ENCODE measurements at regions not wholly inside any gene's neighbourhood (a gene's known extent, or its start where the extent isn't known, plus 50 kb on each side); places are given as distances from the start of the nearest gene placed in this dataset.
A peak's percentile ranks its signal among the peaks of the same experiment; 100 is the strongest.

DNA sequence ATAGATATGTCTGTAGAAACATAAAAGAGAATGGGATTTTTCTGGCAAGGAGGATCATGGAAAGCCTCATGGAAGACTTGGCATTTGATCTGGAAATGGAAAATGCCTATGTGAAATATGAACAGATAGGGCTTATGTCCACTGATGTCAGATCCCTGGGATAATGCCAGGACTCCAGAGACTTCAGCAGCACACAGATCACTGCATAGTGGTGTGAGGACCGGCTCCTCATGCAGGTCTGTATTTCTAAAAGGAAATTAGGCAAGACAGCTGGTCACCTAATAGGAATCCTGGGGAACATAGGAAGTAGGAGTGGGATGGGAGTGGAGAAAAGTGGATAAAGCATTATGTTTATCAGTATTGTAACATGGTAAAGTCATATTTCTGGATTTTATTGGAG lies 56.8 kb upstream of the IPO9 start:
- Mint-ChIP-seq H3K27ac (ENCODE audit: unreplicated experiment) (peak overlapping the region; percentile 20), H3K27me3 (ENCODE audit: unreplicated experiment) (peaks cover 1% of the 10 kb centered on the region), H3K36me3 (ENCODE audit: unreplicated experiment) (no peaks in the 10 kb centered on the region), H3K9me3 (ENCODE audit: unreplicated experiment) (peaks cover 4% of the 10 kb centered on the region), H3K4me1 (ENCODE audit: low read depth, unreplicated experiment) (peaks cover 10% of the 10 kb centered on the region), H3K4me3 (ENCODE audit: unreplicated experiment) (no peak overlapping the region)
- DNase-seq, result no peak
- TF ChIP-seq, protein P1, sequence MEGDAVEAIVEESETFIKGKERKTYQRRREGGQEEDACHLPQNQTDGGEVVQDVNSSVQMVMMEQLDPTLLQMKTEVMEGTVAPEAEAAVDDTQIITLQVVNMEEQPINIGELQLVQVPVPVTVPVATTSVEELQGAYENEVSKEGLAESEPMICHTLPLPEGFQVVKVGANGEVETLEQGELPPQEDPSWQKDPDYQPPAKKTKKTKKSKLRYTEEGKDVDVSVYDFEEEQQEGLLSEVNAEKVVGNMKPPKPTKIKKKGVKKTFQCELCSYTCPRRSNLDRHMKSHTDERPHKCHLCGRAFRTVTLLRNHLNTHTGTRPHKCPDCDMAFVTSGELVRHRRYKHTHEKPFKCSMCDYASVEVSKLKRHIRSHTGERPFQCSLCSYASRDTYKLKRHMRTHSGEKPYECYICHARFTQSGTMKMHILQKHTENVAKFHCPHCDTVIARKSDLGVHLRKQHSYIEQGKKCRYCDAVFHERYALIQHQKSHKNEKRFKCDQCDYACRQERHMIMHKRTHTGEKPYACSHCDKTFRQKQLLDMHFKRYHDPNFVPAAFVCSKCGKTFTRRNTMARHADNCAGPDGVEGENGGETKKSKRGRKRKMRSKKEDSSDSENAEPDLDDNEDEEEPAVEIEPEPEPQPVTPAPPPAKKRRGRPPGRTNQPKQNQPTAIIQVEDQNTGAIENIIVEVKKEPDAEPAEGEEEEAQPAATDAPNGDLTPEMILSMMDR (IDR thresholded peaks at IDR 0.05; ENCODE audit: partially characterized antibody, unreplicated experiment), result no peak

DNA sequence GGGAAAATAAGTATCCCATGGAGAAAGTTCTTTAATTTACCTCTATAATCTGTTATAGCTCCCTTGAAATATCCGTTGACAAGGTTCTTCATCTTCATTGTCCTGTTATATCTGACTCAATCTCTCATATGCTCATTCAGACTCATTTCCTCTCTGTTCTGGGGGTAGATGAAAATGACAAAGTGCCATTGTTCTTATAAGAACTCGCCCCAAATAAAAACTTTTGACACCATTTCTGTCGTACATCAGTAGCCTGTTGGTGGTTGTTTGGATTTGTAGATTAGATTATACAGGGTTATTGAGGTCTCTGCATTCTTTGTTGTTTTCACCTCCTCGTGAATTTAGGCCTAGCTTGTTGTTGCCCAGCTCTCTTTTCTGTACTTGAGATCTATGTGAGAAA lies 55.2 kb upstream of the IPO9 start:
- Mint-ChIP-seq H3K27me3 (ENCODE audit: unreplicated experiment) (peaks cover 1% of the 10 kb centered on the region), H3K27ac (ENCODE audit: unreplicated experiment) (no peak overlapping the region), H3K9me3 (ENCODE audit: unreplicated experiment) (peaks cover 4% of the 10 kb centered on the region), H3K36me3 (ENCODE audit: unreplicated experiment) (no peaks in the 10 kb centered on the region), H3K4me1 (ENCODE audit: low read depth, unreplicated experiment) (peaks cover 10% of the 10 kb centered on the region), H3K4me3 (ENCODE audit: unreplicated experiment) (no peak overlapping the region)
- TF ChIP-seq, protein P1 (IDR thresholded peaks at IDR 0.05; ENCODE audit: partially characterized antibody, unreplicated experiment), result no peak
- DNase-seq, result no peak

DNA sequence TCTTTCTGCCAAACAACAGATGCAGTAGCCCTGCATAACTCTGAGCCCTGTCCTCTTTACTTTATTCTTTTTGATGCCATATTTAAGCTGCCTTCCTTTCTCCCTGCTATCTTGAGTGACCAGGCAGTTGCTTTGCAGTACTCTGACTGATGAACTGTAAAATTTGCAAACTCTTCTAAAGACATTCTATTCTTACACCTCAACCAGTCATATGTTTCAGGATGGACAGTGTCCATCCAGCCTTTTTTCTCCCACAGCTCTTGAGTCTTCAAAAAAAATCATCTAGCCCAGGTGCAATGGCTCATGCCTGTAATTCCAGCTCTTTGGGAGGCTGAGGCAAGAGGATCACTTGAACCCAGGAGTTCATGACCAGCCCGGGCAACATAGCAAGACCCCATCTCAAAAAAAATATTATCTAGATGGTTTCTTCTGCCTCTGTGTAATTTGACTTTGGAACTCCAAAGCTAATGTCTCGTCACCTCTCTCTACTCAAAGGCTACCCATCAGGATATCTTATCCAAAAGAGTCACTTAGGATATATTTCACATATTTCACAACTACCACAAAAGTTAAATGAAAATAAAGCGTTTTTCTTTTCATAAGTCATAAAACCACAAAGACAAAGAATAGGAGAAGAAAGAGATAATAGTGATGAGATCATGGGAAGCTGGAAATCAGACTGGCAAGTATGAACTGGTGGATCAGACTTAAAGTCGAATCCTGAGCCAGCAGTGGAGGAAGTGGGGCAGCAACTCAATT lies 54.6 kb upstream of the IPO9 start:
- Mint-ChIP-seq H3K4me1 (ENCODE audit: low read depth, unreplicated experiment) (peaks cover 10% of the 10 kb centered on the region), H3K9me3 (ENCODE audit: unreplicated experiment) (peaks cover 4% of the 10 kb centered on the region), H3K27me3 (ENCODE audit: unreplicated experiment) (peaks cover 1% of the 10 kb centered on the region), H3K27ac (ENCODE audit: unreplicated experiment) (no peak overlapping the region), H3K36me3 (ENCODE audit: unreplicated experiment) (no peaks in the 10 kb centered on the region), H3K4me3 (ENCODE audit: unreplicated experiment) (no peak overlapping the region)
- TF ChIP-seq, protein P1 (IDR thresholded peaks at IDR 0.05; ENCODE audit: partially characterized antibody, unreplicated experiment), result no peak
- no peak for DNase-seq

DNA sequence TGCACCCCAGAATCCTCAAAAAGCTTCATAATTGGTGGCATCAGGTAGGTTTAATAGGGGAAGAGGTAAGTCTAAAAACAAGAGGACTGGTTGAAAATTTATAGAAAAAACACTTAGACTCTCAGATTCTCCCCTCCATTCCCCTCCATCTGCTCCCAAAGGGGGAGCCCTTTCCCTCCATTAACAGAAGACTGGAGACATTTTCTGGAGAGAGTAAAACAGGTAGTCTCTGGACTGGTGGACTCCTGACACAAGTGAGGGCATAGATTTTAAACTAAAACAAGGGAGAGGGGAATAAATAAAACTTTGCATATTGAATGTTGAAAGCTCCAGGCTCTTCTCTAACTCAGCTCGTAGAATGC lies 54.0 kb upstream of the IPO9 start:
- TF ChIP-seq, protein P1 (IDR thresholded peaks at IDR 0.05; ENCODE audit: partially characterized antibody, unreplicated experiment), result no peak
- Mint-ChIP-seq H3K27ac (ENCODE audit: unreplicated experiment) (no peak overlapping the region), H3K36me3 (ENCODE audit: unreplicated experiment) (no peaks in the 10 kb centered on the region), H3K4me3 (ENCODE audit: unreplicated experiment) (no peak overlapping the region), H3K9me3 (ENCODE audit: unreplicated experiment) (peaks cover 4% of the 10 kb centered on the region), H3K27me3 (ENCODE audit: unreplicated experiment) (peaks cover 1% of the 10 kb centered on the region), H3K4me1 (ENCODE audit: low read depth, unreplicated experiment) (peaks cover 8% of the 10 kb centered on the region)
- DNase-seq, result no peak

DNA sequence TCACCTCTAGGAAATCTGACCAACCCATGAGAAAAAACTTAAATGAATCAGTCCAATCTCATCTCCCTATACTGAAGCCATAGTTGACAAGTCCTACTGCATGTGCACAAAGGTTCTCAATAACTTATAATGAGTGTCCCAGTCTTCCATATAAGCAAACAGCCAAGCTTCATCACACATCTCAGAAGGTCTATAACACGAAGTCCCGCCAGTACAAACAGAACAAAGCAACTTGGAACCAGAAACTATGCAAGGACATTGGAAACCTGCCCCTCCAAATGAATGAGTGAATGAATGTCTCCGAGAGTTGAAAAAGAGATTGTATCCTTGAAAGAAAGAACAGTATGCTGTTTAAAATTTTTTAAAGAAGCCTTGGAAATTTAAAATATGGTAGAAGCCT lies 53.6 kb upstream of the IPO9 start:
- Mint-ChIP-seq H3K9me3 (ENCODE audit: unreplicated experiment) (peaks cover 4% of the 10 kb centered on the region), H3K27me3 (ENCODE audit: unreplicated experiment) (peaks cover 1% of the 10 kb centered on the region), H3K4me3 (ENCODE audit: unreplicated experiment) (no peak overlapping the region), H3K36me3 (ENCODE audit: unreplicated experiment) (peaks cover 2% of the 10 kb centered on the region), H3K4me1 (ENCODE audit: low read depth, unreplicated experiment) (peaks cover 4% of the 10 kb centered on the region), H3K27ac (ENCODE audit: unreplicated experiment) (no peak overlapping the region)
- no peak for DNase-seq
- TF ChIP-seq, protein P1 (IDR thresholded peaks at IDR 0.05; ENCODE audit: partially characterized antibody, unreplicated experiment), result no peak
